ENCODE measurements at regions not wholly inside any gene's neighbourhood (a gene's known extent, or its start where the extent isn't known, plus 50 kb on each side); places are given as distances from the start of the nearest gene placed in this dataset.
A peak's percentile ranks its signal among the peaks of the same experiment; 100 is the strongest.
"Not testable (repeated sequence)": the region's sequence is repeated elsewhere in the genome, so short reads cannot be mapped to it uniquely, and the experiment has no call there.

GRCh38 chr6:139883776-139884175 lies 509.3 kb upstream of the CITED2 start:
- no peak for DNase-seq (ENCODE audit: low read depth)

- DNase-seq (ENCODE audit: low read depth): no peak
Observed at GRCh38 chr6:139882977-139883728, 508.7 kb upstream of the CITED2 start.

GRCh38 chr6:139882234-139882633 lies 507.8 kb upstream of the CITED2 start:
- no peak for DNase-seq (ENCODE audit: low read depth)

- no peak for DNase-seq (ENCODE audit: low read depth)
Observed at GRCh38 chr6:139881728-139882211, 507.3 kb upstream of the CITED2 start.

- no peak for DNase-seq (ENCODE audit: low read depth)
Observed at GRCh38 chr6:139881236-139881635, 506.8 kb upstream of the CITED2 start.

- DNase-seq (ENCODE audit: low read depth): no peak
Observed at GRCh38 chr6:139879823-139880356, 505.4 kb upstream of the CITED2 start.

GRCh38 chr6:139879241-139879640 lies 504.8 kb upstream of the CITED2 start:
- DNase-seq (ENCODE audit: low read depth): not testable (repeated sequence)

- DNase-seq (ENCODE audit: low read depth): no peak
Observed at GRCh38 chr6:139877828-139878405, 503.5 kb upstream of the CITED2 start.

- no peak for DNase-seq (ENCODE audit: low read depth)
Observed at GRCh38 chr6:139872665-139873064, 498.2 kb upstream of the CITED2 start.

GRCh38 chr6:139871803-139872510 lies 497.5 kb upstream of the CITED2 start:
- no peak for DNase-seq (ENCODE audit: low read depth)

- DNase-seq (ENCODE audit: low read depth): no peak
Observed at GRCh38 chr6:139871165-139871710, 496.8 kb upstream of the CITED2 start.

- DNase-seq (ENCODE audit: low read depth): no peak
Observed at GRCh38 chr6:139868576-139868975, 494.1 kb upstream of the CITED2 start.

GRCh38 chr6:139863964-139864363 lies 489.5 kb upstream of the CITED2 start:
- no peak for DNase-seq (ENCODE audit: low read depth)

- DNase-seq (ENCODE audit: low read depth): no peak
Observed at GRCh38 chr6:139863346-139863745, 488.9 kb upstream of the CITED2 start.

GRCh38 chr6:139862311-139862710 lies 487.9 kb upstream of the CITED2 start:
- DNase-seq (ENCODE audit: low read depth): no peak

- DNase-seq (ENCODE audit: low read depth): no peak
Observed at GRCh38 chr6:139860203-139860602, 485.8 kb upstream of the CITED2 start.

- no peak for DNase-seq (ENCODE audit: low read depth)
Observed at GRCh38 chr6:139858429-139858828, 484.0 kb upstream of the CITED2 start.

GRCh38 chr6:139857143-139857542 lies 482.7 kb upstream of the CITED2 start:
- no peak for DNase-seq (ENCODE audit: low read depth)

GRCh38 chr6:139856562-139856961 lies 482.1 kb upstream of the CITED2 start:
- no peak for DNase-seq (ENCODE audit: low read depth)

GRCh38 chr6:139855671-139856311 lies 481.3 kb upstream of the CITED2 start:
- peak; percentile 58 for DNase-seq (ENCODE audit: low read depth)

GRCh38 chr6:139853302-139853992 lies 479.0 kb upstream of the CITED2 start:
- DNase-seq (ENCODE audit: low read depth): peak; percentile 73

Data from GM04504 (cell line).